Medulla oblongata (tissue), 1 donor: ENCODE measurements at regions not wholly inside any gene's neighbourhood (a gene's known extent, or its start where the extent isn't known, plus 50 kb on each side); places are given as distances from the start of the nearest gene placed in this dataset.
"Not testable (repeated sequence)": the region's sequence is repeated elsewhere in the genome, so short reads cannot be mapped to it uniquely, and the experiment has no call there.

Source experiments
- DNase-seq: peaks from one replicate; pipeline ENCODE4 v3.0.0-alpha.2; 2015; ENCODE audit errors: extremely low spot score

- DNase-seq, result no peak
These were observed 189.3 kb upstream of the TLE4 start for GRCh38 chr9:79382458-79382857.

- no peak for DNase-seq
These were observed 188.7 kb upstream of the TLE4 start for GRCh38 chr9:79383096-79383495.

- DNase-seq, result no peak
These were observed 187.7 kb upstream of the TLE4 start for GRCh38 chr9:79384091-79384490.

- DNase-seq, result no peak
These were observed 187.3 kb upstream of the TLE4 start for GRCh38 chr9:79384501-79384900.

- no peak for DNase-seq
These were observed 184.5 kb upstream of the TLE4 start for GRCh38 chr9:79387101-79387835.

GRCh38 chr9:79390077-79390698 is 181.6 kb upstream of the TLE4 start:
- no peak for DNase-seq

- DNase-seq, result no peak
These were observed 180.7 kb upstream of the TLE4 start for GRCh38 chr9:79390781-79391770.

- DNase-seq, result no peak
These were observed 176.5 kb upstream of the TLE4 start for GRCh38 chr9:79395228-79395627.

GRCh38 chr9:79395755-79396154 is 176.0 kb upstream of the TLE4 start:
- DNase-seq, result no peak

- DNase-seq, result no peak
These were observed 175.6 kb upstream of the TLE4 start for GRCh38 chr9:79396168-79396567.

GRCh38 chr9:79403495-79403894 is 168.3 kb upstream of the TLE4 start:
- DNase-seq, result no peak

GRCh38 chr9:79408200-79408599 is 163.6 kb upstream of the TLE4 start:
- DNase-seq, result no peak

- no peak for DNase-seq
These were observed 163.1 kb upstream of the TLE4 start for GRCh38 chr9:79408617-79409016.

- DNase-seq, result no peak
These were observed 162.5 kb upstream of the TLE4 start for GRCh38 chr9:79409182-79409823.

GRCh38 chr9:79425840-79426239 is 145.9 kb upstream of the TLE4 start:
- no peak for DNase-seq

GRCh38 chr9:79428422-79428821 is 143.3 kb upstream of the TLE4 start:
- no peak for DNase-seq

- no peak for DNase-seq
These were observed 141.1 kb upstream of the TLE4 start for GRCh38 chr9:79430619-79431018.

- no peak for DNase-seq
These were observed 140.6 kb upstream of the TLE4 start for GRCh38 chr9:79431019-79431679.

- no peak for DNase-seq
These were observed 139.3 kb upstream of the TLE4 start for GRCh38 chr9:79432485-79432884.

- DNase-seq, result peak; percentile 9
These were observed 138.1 kb upstream of the TLE4 start for GRCh38 chr9:79433703-79434102.

- DNase-seq, result not testable (repeated sequence)
These were observed 132.5 kb upstream of the TLE4 start for GRCh38 chr9:79439221-79439620.
